Cardiac muscle cell (in vitro differentiated cells and primary cell): ENCODE measurements at regions not wholly inside any gene's neighbourhood (a gene's known extent, or its start where the extent isn't known, plus 50 kb on each side); places are given as distances from the start of the nearest gene placed in this dataset.

ENCODE experiments used
- DNase-seq, 2 donors: peaks; one replicate each; pipeline versions ENCODE4 v3.0.0 to v3.0.0-alpha.2; 2010 to 2017; ENCODE audit warnings: low read depth in 1 of 2, low spot score in 1 of 2
- H3K27ac ChIP-seq: fragments of 200-600 bp; sonication (generic); 2 replicates; pipeline ENCODE4 v1.5.1; 2016
- H3K27me3 ChIP-seq: fragments of 200-600 bp; sonication (generic); 2 replicates; pipeline ENCODE4 v1.6.0; 2016; ENCODE audit warnings: control low read depth
- H3K36me3 ChIP-seq: fragments of 200-600 bp; sonication (generic); 2 replicates; pipeline ENCODE4 v1.5.1; 2016; ENCODE audit warnings: control low read depth
- H3K4me1 ChIP-seq: fragments of 200-600 bp; sonication (generic); 2 replicates; pipeline ENCODE4 v1.8.1; 2017; ENCODE audit warnings: low read depth, mild to moderate bottlenecking, mixed run types
- H3K4me3 ChIP-seq: fragments of 200-600 bp; sonication (generic); 2 replicates; pipeline ENCODE4 v1.5.1; 2016; ENCODE audit warnings: mild to moderate bottlenecking
- H3K9me3 ChIP-seq: fragments of 200-600 bp; sonication (generic); 2 replicates; pipeline ENCODE4 v1.5.1; 2017; ENCODE audit warnings: low read depth, mild to moderate bottlenecking, control low read depth
- TF ChIP-seq, protein P1 (sequence below): IDR thresholded peaks from 2 replicates; pipeline ENCODE4 v1.5.1; 2012; ENCODE audit warnings: low read depth, mild to moderate bottlenecking, low read length

- Histone ChIP-seq H3K4me3 (no peak overlapping the region), H3K9me3 (no peaks in the 10 kb centered on the region), H3K27ac (no peak overlapping the region), H3K27me3 (no peaks in the 10 kb centered on the region), H3K4me1 (no peaks in the 10 kb centered on the region), H3K36me3 (no peaks in the 10 kb centered on the region)
- TF ChIP-seq, protein P1, sequence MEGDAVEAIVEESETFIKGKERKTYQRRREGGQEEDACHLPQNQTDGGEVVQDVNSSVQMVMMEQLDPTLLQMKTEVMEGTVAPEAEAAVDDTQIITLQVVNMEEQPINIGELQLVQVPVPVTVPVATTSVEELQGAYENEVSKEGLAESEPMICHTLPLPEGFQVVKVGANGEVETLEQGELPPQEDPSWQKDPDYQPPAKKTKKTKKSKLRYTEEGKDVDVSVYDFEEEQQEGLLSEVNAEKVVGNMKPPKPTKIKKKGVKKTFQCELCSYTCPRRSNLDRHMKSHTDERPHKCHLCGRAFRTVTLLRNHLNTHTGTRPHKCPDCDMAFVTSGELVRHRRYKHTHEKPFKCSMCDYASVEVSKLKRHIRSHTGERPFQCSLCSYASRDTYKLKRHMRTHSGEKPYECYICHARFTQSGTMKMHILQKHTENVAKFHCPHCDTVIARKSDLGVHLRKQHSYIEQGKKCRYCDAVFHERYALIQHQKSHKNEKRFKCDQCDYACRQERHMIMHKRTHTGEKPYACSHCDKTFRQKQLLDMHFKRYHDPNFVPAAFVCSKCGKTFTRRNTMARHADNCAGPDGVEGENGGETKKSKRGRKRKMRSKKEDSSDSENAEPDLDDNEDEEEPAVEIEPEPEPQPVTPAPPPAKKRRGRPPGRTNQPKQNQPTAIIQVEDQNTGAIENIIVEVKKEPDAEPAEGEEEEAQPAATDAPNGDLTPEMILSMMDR, result no peak
- peak in 1 of 2 donors; percentile 41 for DNase-seq
Observed at GRCh38 chr18:53798516-53798915, 426.0 kb downstream of the MBD2 start.

DNA sequence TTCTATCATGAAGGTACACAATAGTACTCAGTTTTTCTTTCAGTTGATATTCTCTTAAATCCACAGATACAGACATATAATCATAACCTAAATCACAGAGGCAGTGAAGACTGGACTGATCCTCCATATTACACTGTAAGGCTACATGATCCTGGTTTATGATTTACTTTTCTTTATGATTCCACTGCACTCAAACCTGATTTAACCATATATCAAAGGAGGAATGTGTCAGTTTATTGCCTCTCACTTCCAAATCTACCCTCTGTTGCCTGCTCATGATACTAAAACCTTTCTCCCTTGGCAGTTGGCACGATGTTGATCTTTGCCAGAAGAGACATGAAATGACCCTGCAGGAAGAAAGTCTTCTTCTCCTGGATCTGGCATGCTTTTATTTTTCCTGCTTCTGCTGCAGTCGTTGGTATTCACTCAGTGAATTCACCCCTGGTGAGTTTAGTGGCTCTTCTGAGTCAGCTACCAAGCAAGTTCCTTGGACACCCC lies 426.4 kb downstream of the MBD2 start:
- TF ChIP-seq, protein P1, result no peak
- Histone ChIP-seq H3K4me3 (no peak overlapping the region), H3K4me1 (no peaks in the 10 kb centered on the region), H3K27ac (no peak overlapping the region), H3K36me3 (no peaks in the 10 kb centered on the region), H3K9me3 (no peaks in the 10 kb centered on the region), H3K27me3 (no peaks in the 10 kb centered on the region)
- DNase-seq, result no peak

DNA sequence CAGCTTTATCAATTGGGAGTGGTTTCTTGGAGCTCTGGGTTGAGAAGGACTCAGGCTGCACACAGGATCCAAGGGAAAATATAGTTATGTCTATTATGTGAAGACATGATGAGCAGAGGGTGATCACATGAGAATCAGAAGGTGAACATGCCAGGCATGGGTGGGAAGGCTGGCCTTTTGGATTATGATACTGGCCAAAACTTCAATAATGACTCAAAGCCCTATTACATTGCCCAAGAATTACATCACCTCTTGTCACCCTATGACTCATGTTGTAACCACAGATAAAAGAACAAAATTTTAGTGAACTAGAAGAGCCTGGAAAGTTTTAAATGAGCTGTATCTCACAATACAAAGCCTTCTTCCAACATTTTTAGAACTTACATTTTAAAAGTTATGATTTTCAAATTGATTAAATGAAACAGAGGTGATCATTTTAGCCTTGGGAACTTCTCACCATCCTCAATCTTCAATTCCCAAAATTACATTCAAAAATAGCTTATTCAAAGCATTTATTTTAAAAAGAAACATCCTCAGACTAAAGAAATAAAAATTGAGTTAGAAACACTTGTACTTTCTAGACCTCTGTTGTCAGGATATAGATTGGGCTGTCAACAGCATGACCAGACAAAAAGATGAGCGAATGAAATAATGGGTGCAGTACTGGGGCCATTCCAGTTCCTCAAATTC lies 428.3 kb downstream of the MBD2 start:
- Histone ChIP-seq H3K4me1 (no peaks in the 10 kb centered on the region), H3K36me3 (no peaks in the 10 kb centered on the region), H3K27me3 (no peaks in the 10 kb centered on the region), H3K4me3 (no peak overlapping the region), H3K27ac (no peak overlapping the region), H3K9me3 (no peaks in the 10 kb centered on the region)
- peak in 1 of 2 donors; percentile 90 for DNase-seq
- TF ChIP-seq, protein P1, result no peak

GRCh38 chr18:53795610-53796009 lies 428.9 kb downstream of the MBD2 start:
- no peak overlapping the region for H3K4me3 ChIP-seq
- no peaks in the 10 kb centered on the region for H3K4me1 ChIP-seq
- TF ChIP-seq, protein P1, result no peak
- H3K27ac ChIP-seq, result no peak overlapping the region
- H3K36me3 ChIP-seq, result no peaks in the 10 kb centered on the region
- no peaks in the 10 kb centered on the region for H3K27me3 ChIP-seq
- H3K9me3 ChIP-seq, result no peaks in the 10 kb centered on the region
- no peak for DNase-seq

DNA sequence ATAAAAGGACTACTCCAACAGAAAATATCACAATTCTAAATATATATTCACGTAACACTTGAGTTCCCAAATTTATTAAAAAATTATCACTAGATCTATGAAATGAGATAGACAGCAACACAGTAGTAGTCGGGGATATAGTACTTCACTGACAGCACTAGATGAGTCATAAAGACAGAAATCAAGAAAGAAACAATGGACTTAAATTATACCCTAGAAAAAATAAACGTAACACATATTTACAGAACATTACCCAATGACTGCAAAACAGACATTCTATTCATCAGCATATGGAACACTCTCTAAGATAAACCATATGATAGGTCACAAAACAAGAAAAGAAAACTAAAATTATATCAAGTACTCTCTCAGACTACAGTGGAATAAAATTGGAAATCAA lies 429.4 kb downstream of the MBD2 start:
- Histone ChIP-seq H3K36me3 (no peaks in the 10 kb centered on the region), H3K27ac (no peak overlapping the region), H3K27me3 (no peaks in the 10 kb centered on the region), H3K9me3 (no peaks in the 10 kb centered on the region), H3K4me1 (no peaks in the 10 kb centered on the region), H3K4me3 (no peak overlapping the region)
- peak in 1 of 2 donors; percentile 40 for DNase-seq
- TF ChIP-seq, protein P1, result no peak
